PC-3 (cell line): ENCODE measurements at regions not wholly inside any gene's neighbourhood (a gene's known extent, or its start where the extent isn't known, plus 50 kb on each side); places are given as distances from the start of the nearest gene placed in this dataset.

Source experiments
- ATAC-seq: fragments of 200-7000 bp; cut with Tn5 transposase; 2 replicates; pipeline ENCODE4 v1.9.1; 2020; ENCODE audit warnings: mild to moderate bottlenecking, moderate library complexity
- BruUV-seq: library from RNA; stranded (reverse); fragments of 400-500 nt; replicated peaks from 2 replicates; lab custom pipeline; 2021; lab: Mats Ljungman, UMichigan
- CTCF ChIA-PET: fragments of 300-600 bp; sonication (Branson Sonifier 250); formaldehyde crosslinking; loops from one replicate; lab custom pipeline; 2022; ENCODE audit warnings: antibody characterized with exemption; lab: Charles Lee
- POLR2A ChIA-PET: fragments of 300-600 bp; sonication (Branson Sonifier 250); formaldehyde crosslinking; loops from one replicate; lab custom pipeline; 2022; ENCODE audit warnings: antibody characterized with exemption; ENCODE audit not compliant: unreplicated experiment; lab: Charles Lee
- DNase-seq: peaks from one replicate; pipeline ENCODE4 v3.0.0-alpha.2; 2015
- H2AFZ ChIP-seq: fragments of 300-600 bp; sonication (generic); 2 replicates; pipeline ENCODE4 v1.6.0; 2016; ENCODE audit warnings: antibody characterized with exemption, low read length
- H3F3A ChIP-seq: fragments of 300-600 bp; sonication (generic); one replicate; pipeline ENCODE4 v1.6.0; 2017; ENCODE audit warnings: antibody characterized with exemption, low read length, control low read depth, mild to moderate bottlenecking; ENCODE audit not compliant: unreplicated experiment
- H3K27ac ChIP-seq: fragments of 300-600 bp; sonication (generic); 2 replicates; pipeline ENCODE4 v1.5.1; 2016; ENCODE audit warnings: mild to moderate bottlenecking, low read length
- H3K27me3 ChIP-seq: fragments of 300-600 bp; sonication (generic); 2 replicates; pipeline ENCODE4 v1.6.1; 2016; ENCODE audit warnings: low read length, mixed read lengths
- H3K36me3 ChIP-seq: fragments of 300-600 bp; sonication (generic); 2 replicates; pipeline ENCODE4 v1.6.1; 2016; ENCODE audit warnings: low read depth, mixed run types, low read length, mixed read lengths
- H3K4me1 ChIP-seq: fragments of 300-600 bp; sonication (generic); 2 replicates; pipeline ENCODE4 v1.5.1; 2016; ENCODE audit warnings: low read length; ENCODE audit not compliant: insufficient read depth
- H3K4me2 ChIP-seq: fragments of 300-600 bp; sonication (generic); 2 replicates; pipeline ENCODE4 v1.6.0; 2016; ENCODE audit warnings: low read length
- H3K4me3 ChIP-seq: fragments of 300-600 bp; sonication (generic); 2 replicates; pipeline ENCODE4 v1.5.1; 2016; ENCODE audit warnings: mild to moderate bottlenecking, low read length, mixed read lengths
- H3K79me2 ChIP-seq: fragments of 300-600 bp; sonication (generic); 2 replicates; pipeline ENCODE4 v1.6.1; 2017; ENCODE audit warnings: low read length, mixed read lengths
- H3K9ac ChIP-seq: fragments of 300-600 bp; sonication (generic); 2 replicates; pipeline ENCODE4 v1.6.0; 2016; ENCODE audit warnings: mild to moderate bottlenecking, low read length
- H3K9me2 ChIP-seq: fragments of 300-600 bp; sonication (generic); replicated peaks from 2 replicates; pipeline ENCODE4 v1.6.1; 2016; ENCODE audit warnings: mixed run types, low read length, mixed read lengths
- H3K9me3 ChIP-seq: fragments of 300-600 bp; sonication (generic); 2 replicates; pipeline ENCODE4 v1.6.1; 2016; ENCODE audit warnings: low read length, mixed read lengths
- H4K20me1 ChIP-seq: fragments of 300-600 bp; sonication (generic); 2 replicates; pipeline ENCODE4 v1.6.1; 2016; ENCODE audit warnings: low read length, mixed read lengths
- CTCF ChIP-seq: fragments of 300-600 bp; sonication (generic); conservative IDR thresholded peaks from 2 replicates; pipeline ENCODE4 v1.5.1; 2017; ENCODE audit warnings: antibody characterized with exemption, low read depth, mild to moderate bottlenecking, low read length
- EZH2 ChIP-seq: fragments of 300-600 bp; sonication (generic); IDR thresholded peaks from one replicate; pipeline ENCODE4 v1.6.1; 2017; ENCODE audit warnings: antibody characterized with exemption, mild to moderate bottlenecking, low read length; ENCODE audit not compliant: unreplicated experiment
- EZH2phosphoT487 ChIP-seq: fragments of 300-600 bp; sonication (generic); IDR thresholded peaks from 2 replicates; pipeline ENCODE4 v1.6.1; 2018; ENCODE audit warnings: mild to moderate bottlenecking, antibody characterized with exemption, low read length, borderline replicate concordance
- intact Hi-C: fragments of 100-400 bp; cut with micrococcal nuclease; formaldehyde crosslinking; loops from 2 replicates; pipeline ENCODE4 v1.9.0; 2023

- H3K27me3 ChIP-seq = peaks cover 8% of the 10 kb centered on the region; the same call in 1 of the 2 replicates
- H3K36me3 ChIP-seq = no peaks in the 10 kb centered on the region
- H2AFZ ChIP-seq = no peak overlapping the region
- no peaks in the 10 kb centered on the region for H3F3A ChIP-seq
- no peak overlapping the region for H3K27ac ChIP-seq
- H3K9me2 ChIP-seq = no peaks in the 10 kb centered on the region
- H3K4me2 ChIP-seq = no peak overlapping the region
- H3K79me2 ChIP-seq = no peaks in the 10 kb centered on the region
- ChIA-PET CTCF (no interaction called here), POLR2A (no interaction called here)
- no peak for ATAC-seq
- H3K4me3 ChIP-seq = no peak overlapping the region
- DNase-seq = no peak
- H4K20me1 ChIP-seq = no peaks in the 10 kb centered on the region
- H3K9ac ChIP-seq = no peak overlapping the region
- TF ChIP-seq EZH2 (no peak), EZH2phosphoT487 (no peak), CTCF (no peak)
- BruUV-seq = no TSS peak
- H3K9me3 ChIP-seq = no peaks in the 10 kb centered on the region
- intact Hi-C loops = no loop called here
- no peaks in the 10 kb centered on the region for H3K4me1 ChIP-seq
Observed at GRCh38 chr1:208562151-208562960, 318.2 kb upstream of the PLXNA2 start.

GRCh38 chr1:208564466-208564865 is 320.3 kb upstream of the PLXNA2 start:
- no peaks in the 10 kb centered on the region for H3K9me3 ChIP-seq
- H3K27ac ChIP-seq = no peak overlapping the region
- no peaks in the 10 kb centered on the region for H3K9me2 ChIP-seq
- BruUV-seq = no TSS peak
- ATAC-seq (no peak), DNase-seq (no peak)
- H3K9ac ChIP-seq = no peak overlapping the region
- no peaks in the 10 kb centered on the region for H3F3A ChIP-seq
- peaks cover 6% of the 10 kb centered on the region; the same call in 1 of the 2 replicates for H3K4me1 ChIP-seq
- H3K36me3 ChIP-seq = no peaks in the 10 kb centered on the region
- CTCF ChIA-PET = no interaction called here
- H4K20me1 ChIP-seq = no peaks in the 10 kb centered on the region
- no peaks in the 10 kb centered on the region for H3K79me2 ChIP-seq
- H3K4me2 ChIP-seq = no peak overlapping the region
- H2AFZ ChIP-seq = no peak overlapping the region
- no peak overlapping the region for H3K4me3 ChIP-seq
- POLR2A ChIA-PET = no interaction called here
- peaks cover 8% of the 10 kb centered on the region; the same call in 1 of the 2 replicates for H3K27me3 ChIP-seq
- intact Hi-C loops = no loop called here
- TF ChIP-seq EZH2phosphoT487 = no peak

- H3K4me2 ChIP-seq = no peak overlapping the region
- no peaks in the 10 kb centered on the region for H3K9me2 ChIP-seq
- TF ChIP-seq CTCF = no peak
- TF ChIP-seq EZH2 = no peak
- no peak for TF ChIP-seq EZH2phosphoT487
- ATAC-seq (no peak), DNase-seq (no peak)
- H3K9me3 ChIP-seq = no peaks in the 10 kb centered on the region
- no TSS peak for BruUV-seq
- H3K27me3 ChIP-seq = peaks cover 4% of the 10 kb centered on the region; the same call in 1 of the 2 replicates
- POLR2A ChIA-PET = no interaction called here
- no peak overlapping the region for H2AFZ ChIP-seq
- no peak overlapping the region for H3K4me3 ChIP-seq
- H4K20me1 ChIP-seq = no peaks in the 10 kb centered on the region
- peaks cover 6% of the 10 kb centered on the region; the same call in 1 of the 2 replicates for H3K4me1 ChIP-seq
- intact Hi-C loops = no loop called here
- CTCF ChIA-PET = no interaction called here
- H3K27ac ChIP-seq = no peak overlapping the region
- no peaks in the 10 kb centered on the region for H3K36me3 ChIP-seq
- no peaks in the 10 kb centered on the region for H3K79me2 ChIP-seq
- no peak overlapping the region for H3K9ac ChIP-seq
- H3F3A ChIP-seq = no peaks in the 10 kb centered on the region
Observed at GRCh38 chr1:208565756-208566440, 321.7 kb upstream of the PLXNA2 start.
